ENCODE measurements at regions not wholly inside any gene's neighbourhood (a gene's known extent, or its start where the extent isn't known, plus 50 kb on each side); places are given as distances from the start of the nearest gene placed in this dataset.

GRCh38 chr12:88953029-88953586 lies 372.8 kb upstream of the KITLG start:
- Mint-ChIP-seq H3K4me1 (peaks cover 13% of the 10 kb centered on the region), H3K27ac (no peak overlapping the region), H3K9me3 (peaks cover 5% of the 10 kb centered on the region), H3K36me3 (peaks cover 2% of the 10 kb centered on the region), H3K27me3 (ENCODE audit: low read depth) (no peaks in the 10 kb centered on the region), H3K4me3 (no peak overlapping the region)
- TF ChIP-seq CTCF (IDR thresholded peaks at IDR 0.05; ENCODE audit: unreplicated experiment) = no peak
- DNase-seq (ENCODE audit: low spot score in 2 of 2, unreplicated experiment in 2 of 2) = no peak

DNA sequence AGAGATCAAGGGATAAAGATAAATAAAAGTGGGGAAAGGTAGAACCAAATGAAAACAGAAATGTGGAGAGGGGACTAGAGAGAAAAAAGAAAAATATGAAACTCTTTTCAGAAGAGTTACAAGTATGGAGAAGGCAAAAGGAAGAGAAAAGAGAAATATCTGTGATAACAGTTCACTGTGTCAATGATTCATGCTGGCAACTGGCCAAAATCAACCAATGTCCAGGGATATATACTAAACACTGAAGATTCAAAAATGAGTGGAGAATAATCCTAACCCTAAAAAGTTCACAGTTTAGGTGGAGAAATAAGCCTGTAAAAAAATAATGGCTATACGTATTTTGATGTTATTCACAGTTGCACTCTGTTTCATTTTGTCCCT lies 372.3 kb upstream of the KITLG start:
- H3K36me3 Mint-ChIP-seq = peaks cover 2% of the 10 kb centered on the region
- no peak for TF ChIP-seq CTCF (IDR thresholded peaks at IDR 0.05; ENCODE audit: unreplicated experiment)
- peaks cover 5% of the 10 kb centered on the region for H3K9me3 Mint-ChIP-seq
- no peak overlapping the region for H3K4me3 Mint-ChIP-seq
- peaks cover 13% of the 10 kb centered on the region for H3K4me1 Mint-ChIP-seq
- DNase-seq (ENCODE audit: low spot score in 2 of 2, unreplicated experiment in 2 of 2) = no peak
- no peak overlapping the region for H3K27ac Mint-ChIP-seq
- H3K27me3 Mint-ChIP-seq (ENCODE audit: low read depth) = no peaks in the 10 kb centered on the region

DNA sequence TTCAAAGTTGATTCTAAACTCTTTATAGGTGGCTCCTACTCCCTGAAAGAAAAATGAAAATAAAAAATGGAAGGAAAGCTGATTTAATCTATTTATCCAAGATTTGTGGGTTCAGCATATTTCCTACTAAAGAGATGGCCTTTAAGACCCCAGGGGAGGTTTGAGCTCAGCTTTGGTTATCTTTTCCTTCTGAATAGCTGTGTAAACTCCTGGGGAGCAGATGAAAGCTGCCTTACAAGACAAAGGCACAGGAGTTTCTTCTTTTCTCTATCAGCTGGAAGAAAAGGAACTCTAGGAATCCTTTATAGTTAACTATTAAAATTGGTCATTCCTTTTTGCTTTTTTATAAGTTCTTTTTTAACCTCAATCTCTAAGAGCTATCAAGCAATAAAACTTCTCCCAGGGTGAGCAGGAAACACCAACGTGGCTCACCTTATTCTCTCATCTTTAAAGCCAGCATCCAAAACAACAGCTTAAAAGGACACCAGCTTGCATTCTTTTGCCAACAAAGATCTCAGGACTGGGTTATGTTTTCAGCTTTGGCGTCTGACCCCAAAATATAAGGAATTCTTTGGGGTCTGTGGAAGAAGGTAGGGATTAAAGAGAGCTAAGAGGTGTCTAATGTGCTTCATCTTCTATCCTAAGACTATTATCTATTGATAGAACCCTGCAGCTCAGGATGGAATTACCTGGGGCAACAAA lies 371.7 kb upstream of the KITLG start:
- no peak for TF ChIP-seq CTCF (IDR thresholded peaks at IDR 0.05; ENCODE audit: unreplicated experiment)
- Mint-ChIP-seq H3K9me3 (peaks cover 5% of the 10 kb centered on the region), H3K4me3 (no peak overlapping the region), H3K36me3 (peaks cover 2% of the 10 kb centered on the region), H3K27me3 (ENCODE audit: low read depth) (no peaks in the 10 kb centered on the region), H3K27ac (no peak overlapping the region), H3K4me1 (peaks cover 13% of the 10 kb centered on the region)
- no peak for DNase-seq (ENCODE audit: low spot score in 2 of 2, unreplicated experiment in 2 of 2)

GRCh38 chr12:88951177-88951576 lies 370.9 kb upstream of the KITLG start:
- H3K27ac Mint-ChIP-seq = no peak overlapping the region
- H3K4me3 Mint-ChIP-seq = no peak overlapping the region
- H3K36me3 Mint-ChIP-seq = peaks cover 2% of the 10 kb centered on the region
- H3K9me3 Mint-ChIP-seq = peaks cover 5% of the 10 kb centered on the region
- no peak for DNase-seq (ENCODE audit: low spot score in 2 of 2, unreplicated experiment in 2 of 2)
- H3K27me3 Mint-ChIP-seq (ENCODE audit: low read depth) = no peaks in the 10 kb centered on the region
- no peak for TF ChIP-seq CTCF (IDR thresholded peaks at IDR 0.05; ENCODE audit: unreplicated experiment)
- peaks cover 13% of the 10 kb centered on the region for H3K4me1 Mint-ChIP-seq

DNA sequence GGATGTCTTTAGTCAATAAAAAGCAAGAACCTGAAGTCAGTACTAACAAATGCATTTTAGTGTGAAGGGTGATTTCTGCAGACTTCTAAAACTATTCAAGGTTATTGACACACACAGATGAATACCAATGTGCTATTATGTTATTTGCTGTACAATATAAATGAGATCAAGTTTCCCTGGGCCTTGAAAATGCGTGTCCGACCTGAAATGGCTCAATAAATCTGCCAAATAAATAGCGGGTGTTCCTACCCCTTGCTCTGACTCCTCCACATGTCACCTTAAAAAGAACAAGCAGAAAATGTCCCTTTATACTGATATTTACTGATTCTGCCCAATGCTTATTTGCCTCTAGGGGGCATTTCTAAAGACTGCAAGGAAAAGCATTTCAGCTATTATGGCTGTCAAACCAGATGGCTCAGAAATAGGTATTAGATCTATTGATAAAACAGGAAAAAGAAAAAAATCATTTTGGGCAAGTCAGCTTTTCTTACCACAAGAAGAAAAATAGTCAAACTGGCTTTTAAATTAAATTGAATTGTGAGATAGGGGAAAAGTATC lies 367.3 kb upstream of the KITLG start:
- no peak for DNase-seq (ENCODE audit: low spot score in 2 of 2, unreplicated experiment in 2 of 2)
- peaks cover 2% of the 10 kb centered on the region for H3K36me3 Mint-ChIP-seq
- H3K27ac Mint-ChIP-seq = no peak overlapping the region
- H3K4me1 Mint-ChIP-seq = peaks cover 13% of the 10 kb centered on the region
- peaks cover 7% of the 10 kb centered on the region for H3K27me3 Mint-ChIP-seq (ENCODE audit: low read depth)
- H3K9me3 Mint-ChIP-seq = peaks cover 5% of the 10 kb centered on the region
- no peak for TF ChIP-seq CTCF (IDR thresholded peaks at IDR 0.05; ENCODE audit: unreplicated experiment)
- no peak overlapping the region for H3K4me3 Mint-ChIP-seq
